ENCODE measurements at regions not wholly inside any gene's neighbourhood (a gene's known extent, or its start where the extent isn't known, plus 50 kb on each side); places are given as distances from the start of the nearest gene placed in this dataset.

GRCh38 chr1:220983877-220984635 is 104.8 kb downstream of the HLX start:
- no peak for DNase-seq

DNA sequence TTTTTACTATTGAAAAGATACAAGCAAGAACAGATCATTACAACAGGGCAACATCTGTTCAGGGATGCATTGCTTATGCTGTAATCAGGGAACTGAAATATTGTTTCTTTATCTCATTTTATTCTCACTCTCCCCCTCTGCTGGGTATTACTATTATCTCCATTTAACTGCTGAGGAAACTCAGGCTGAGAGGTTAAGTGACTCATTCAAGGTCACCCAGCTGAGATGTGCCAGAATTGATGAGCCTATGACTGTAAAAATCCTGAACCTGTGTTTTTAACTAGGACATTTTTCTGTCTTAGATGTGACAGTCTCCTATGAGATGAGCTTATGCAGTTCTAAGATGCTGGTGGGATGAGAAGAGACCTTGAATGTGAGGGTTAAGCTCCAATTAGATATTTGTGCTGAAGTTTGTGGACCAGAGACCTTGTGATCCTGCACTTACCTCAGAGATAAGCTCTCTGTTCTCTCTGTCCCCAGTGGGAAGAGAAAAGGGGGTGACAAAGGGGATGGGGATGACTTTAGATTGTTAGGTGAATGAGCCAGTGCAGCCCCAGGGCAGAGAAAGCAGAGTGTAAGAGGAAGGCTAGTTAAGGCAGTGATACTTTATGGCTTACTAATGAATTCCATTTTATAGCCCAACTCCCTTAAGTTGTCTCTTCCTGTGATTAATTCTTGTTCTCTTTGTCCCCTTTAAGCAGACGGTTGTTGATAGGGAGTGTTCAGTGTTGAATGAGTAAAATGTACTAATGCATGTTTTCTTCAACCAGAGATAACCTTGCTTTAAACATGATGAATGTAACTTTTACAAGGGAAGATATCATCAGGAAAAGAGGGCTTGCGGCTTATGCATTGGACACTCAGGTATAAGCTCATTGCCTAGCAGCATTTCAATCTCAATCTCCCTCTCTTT is 111.4 kb downstream of the HLX start:
- no peak for DNase-seq

- DNase-seq: no peak
Measured at GRCh38 chr1:220991506-220991905, 112.3 kb downstream of the HLX start.

DNA sequence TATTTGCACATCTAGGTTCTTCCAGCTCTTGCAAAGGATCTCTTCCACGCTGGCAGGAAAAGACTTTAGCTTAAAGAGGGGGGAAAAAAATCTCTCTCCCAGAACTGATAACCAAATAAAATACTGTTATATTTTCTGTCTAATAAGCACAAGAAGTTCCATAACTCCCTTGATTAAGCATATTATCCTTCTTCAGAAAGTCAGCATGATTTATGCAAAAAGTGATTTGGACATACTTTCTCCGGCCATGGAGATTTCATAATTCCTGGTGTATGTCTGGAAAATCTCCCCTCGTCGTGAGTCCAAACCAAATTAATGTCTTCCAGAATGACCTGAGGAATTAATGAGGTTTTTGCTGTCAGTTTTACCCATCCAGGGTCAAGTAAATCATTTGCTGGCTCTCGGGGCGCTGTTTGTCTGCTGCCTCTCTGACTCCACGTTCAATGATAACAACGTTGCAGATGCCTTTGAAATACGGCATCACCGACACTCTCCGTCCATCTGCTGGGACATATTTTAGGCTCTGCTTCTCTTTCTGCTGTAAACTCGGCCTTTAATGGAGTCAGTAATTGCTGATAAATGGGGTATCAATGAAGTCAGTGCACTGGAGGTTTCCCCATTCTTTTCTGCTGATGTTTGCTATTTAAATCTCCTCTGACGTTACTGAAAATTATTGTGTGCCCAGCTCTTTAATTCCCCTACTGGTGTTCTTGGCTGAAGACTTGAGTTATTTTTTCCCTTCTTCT is 112.9 kb downstream of the HLX start:
- no peak for DNase-seq

- DNase-seq: no peak
Measured at GRCh38 chr1:220992705-220993052, 113.4 kb downstream of the HLX start.

DNA sequence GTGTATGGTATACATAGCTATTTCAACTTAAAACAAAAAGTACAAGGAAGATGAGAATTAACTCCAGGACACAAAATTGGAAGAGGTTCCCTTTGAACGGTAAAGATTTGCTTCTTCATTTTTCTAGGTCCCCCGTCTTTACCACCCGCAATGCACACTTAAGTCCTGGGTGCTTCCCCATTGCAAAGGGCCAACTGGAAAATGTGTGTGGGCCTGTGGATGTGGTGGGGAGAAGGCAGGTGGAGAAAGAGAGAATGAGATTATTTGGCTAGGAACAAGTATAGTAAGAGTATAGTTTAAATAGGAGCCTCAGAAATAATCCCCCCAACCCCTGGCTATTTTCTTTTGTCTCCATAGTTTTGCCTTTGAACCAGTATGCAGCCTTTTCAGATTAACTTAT is 115.4 kb downstream of the HLX start:
- no peak for DNase-seq

DNA sequence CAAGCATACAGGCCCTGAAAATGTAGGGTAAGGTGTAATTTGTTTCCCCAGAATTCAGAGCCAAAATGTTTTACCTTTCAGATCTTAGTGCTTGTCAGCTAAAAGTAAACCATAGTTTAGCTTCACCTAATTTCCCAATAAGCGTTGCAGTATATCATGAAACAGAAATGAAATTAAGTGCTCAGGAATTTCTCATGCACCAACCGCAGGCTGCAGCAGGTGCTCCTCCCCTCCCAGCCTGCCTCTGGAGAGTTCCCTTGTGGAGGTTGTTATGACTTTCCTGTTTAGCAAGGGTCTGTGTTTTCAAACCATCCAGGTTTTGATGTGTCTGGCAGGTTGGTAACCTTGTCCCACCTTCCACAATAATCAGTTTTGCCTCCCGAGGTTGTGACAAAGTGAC is 118.5 kb downstream of the HLX start:
- DNase-seq: no peak

DNA sequence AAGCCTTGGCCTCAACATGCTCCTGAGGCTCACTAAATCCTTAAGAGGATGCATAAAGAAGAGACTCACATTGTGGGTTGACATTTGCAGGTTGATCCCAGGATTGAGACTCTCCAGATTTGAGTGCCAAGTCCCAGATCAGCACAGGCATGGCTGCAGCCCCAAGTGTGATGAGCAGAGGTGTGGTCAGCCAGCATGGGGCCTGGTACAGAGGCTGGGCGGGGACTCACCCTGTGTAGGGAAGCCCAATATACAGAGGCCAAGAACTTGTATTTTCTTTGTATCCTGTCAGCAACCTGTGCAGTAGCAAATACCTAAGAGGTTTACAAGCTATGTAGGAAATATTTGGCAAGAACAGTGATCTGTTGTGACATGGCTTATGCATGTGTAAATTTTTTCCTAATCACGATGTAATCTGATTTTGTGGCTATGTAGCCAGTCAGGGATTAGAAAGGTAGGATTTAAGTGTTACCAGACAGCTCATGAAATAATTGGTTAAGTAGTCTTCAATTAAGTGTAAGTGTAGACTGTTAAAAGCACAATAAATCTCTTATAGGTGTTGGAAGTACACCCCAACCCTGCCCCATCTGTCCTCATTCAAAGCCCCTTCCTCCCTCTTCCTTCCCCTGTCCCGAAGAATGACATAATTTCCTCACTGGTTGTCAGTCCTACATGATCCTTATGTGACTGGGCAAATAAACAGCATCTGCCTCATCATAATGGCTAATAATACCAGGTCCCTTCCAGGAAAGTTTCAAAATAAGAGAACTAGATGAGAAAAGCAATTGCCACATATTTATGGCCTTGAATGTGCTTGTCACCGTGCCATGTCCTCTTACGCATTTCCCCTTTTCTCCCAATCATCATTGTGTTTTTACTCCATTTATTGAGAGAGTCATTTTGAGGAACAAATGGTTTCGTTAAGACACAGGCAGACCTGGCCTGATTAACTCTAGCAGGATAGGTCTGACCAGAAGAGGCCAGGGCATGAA is 120.9 kb downstream of the HLX start:
- DNase-seq: no peak

DNA sequence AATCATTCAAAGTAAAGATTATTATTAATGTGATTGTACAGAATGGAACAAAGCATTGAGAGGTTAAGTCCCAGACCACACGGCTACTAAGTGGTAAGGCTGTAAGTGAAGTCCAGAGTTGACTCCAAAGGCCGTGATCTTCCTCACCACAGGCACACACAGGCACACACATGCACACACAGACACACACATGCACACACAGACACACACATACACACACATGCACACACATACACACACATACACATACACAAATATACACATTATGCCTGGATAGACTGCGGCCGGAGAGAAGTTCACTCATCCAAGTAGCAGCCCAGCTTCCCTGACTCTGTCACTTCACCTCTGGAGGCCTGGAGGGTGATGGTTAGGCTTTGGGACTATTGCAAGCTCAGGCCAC is 121.9 kb downstream of the HLX start:
- no peak for DNase-seq

DNA sequence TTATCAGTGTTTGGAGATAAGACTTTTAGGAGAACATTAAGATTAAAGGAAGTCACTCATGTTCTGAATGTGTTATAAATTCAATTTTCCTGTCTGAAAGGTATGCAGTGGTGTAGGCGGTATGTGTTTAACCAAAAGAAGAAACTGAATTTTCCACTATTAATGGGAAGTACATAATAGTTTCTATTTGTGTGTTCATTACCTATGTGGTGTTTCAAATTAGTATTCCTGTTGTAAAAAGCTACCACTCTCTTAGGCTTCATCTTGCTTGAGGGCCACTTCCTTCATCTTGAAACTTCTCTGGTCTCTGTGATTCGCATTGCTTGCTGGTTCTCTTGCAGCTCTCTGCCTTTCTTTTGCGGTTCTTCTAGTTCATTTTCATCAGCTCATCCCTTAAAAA is 123.4 kb downstream of the HLX start:
- DNase-seq: no peak

- DNase-seq: no peak
Measured at GRCh38 chr1:221011145-221011544, 131.9 kb downstream of the HLX start.

- no peak for DNase-seq
Measured at GRCh38 chr1:221012120-221012519, 132.9 kb downstream of the HLX start.

GRCh38 chr1:221013691-221014660 is 134.7 kb downstream of the HLX start:
- no peak for DNase-seq

- no peak for DNase-seq
Measured at GRCh38 chr1:221015159-221015790, 136.0 kb downstream of the HLX start.

GRCh38 chr1:221016751-221017150 is 137.5 kb downstream of the HLX start:
- DNase-seq: no peak

DNA sequence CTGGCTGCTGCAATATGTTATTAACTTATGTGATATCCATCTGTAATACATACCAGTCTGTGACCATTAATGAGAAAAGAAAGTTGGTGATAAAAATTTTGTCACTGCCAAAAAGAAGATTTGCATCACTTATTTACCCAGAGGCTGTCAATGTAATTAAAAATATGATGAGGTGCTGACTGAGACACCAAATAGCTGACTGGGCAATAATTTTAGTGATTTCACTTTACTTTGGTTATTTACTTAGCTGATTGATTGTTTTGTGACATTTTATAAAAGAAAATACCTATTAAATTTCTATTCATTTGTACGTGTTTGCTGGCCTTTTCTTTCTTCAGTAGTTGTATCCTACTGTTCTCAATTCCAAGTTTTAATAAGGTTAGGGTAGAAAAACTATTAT is 139.2 kb downstream of the HLX start:
- DNase-seq: no peak

DNA sequence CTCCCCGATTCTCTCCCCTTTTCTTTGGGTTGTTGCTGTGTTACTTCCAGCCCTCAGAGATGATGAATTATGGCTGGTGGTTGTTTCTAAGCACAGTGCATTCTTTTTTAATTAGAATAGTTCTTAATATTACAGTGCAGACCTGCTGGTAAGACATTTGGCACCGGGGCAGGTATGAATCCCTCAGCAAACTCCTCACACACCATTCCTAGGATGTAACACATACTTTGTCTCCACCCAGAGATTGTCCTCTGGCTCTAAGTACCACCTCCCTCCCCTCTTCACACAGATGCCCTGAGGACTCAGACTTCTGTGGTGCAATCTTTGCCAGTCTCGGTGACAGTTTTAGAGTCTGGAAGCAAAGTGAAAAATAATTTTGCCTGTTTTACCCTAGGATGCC is 143.1 kb downstream of the HLX start:
- DNase-seq: no peak

- no peak for DNase-seq
Measured at GRCh38 chr1:221023482-221023881, 144.2 kb downstream of the HLX start.

DNA sequence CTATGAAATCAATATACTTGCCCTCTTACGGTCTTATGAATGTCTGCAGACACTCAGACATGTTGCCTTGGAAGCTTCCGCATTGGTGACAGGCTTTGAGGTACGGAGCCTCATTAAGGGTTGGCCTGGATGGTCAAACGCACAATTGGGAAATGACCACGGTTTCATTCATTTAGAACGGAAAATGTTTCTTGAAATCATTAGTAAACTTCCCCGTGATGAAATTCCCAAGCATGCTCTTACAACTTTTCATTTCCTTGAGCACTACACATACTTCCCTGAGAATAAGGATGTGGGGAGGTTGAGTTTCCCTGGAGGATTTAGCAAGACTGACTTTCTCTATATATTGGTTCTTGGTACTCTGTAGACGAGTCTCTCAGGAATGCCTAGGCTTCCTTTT is 146.3 kb downstream of the HLX start:
- no peak for DNase-seq

GRCh38 chr1:221025956-221026355 is 146.7 kb downstream of the HLX start:
- DNase-seq: no peak

Measured in SHP77 treated with DMSO at 0.1 percent for 48 hours (cell line).